Right hindlimb (tissue), 1 donor: ENCODE measurements at regions not wholly inside any gene's neighbourhood (a gene's known extent, or its start where the extent isn't known, plus 50 kb on each side); places are given as distances from the start of the nearest gene placed in this dataset.
"Not testable (repeated sequence)": the region's sequence is repeated elsewhere in the genome, so short reads cannot be mapped to it uniquely, and the experiment has no call there.

Experiments used
- DNase-seq: peaks from one replicate; pipeline ENCODE4 v3.0.0-alpha.2; 2018

DNA sequence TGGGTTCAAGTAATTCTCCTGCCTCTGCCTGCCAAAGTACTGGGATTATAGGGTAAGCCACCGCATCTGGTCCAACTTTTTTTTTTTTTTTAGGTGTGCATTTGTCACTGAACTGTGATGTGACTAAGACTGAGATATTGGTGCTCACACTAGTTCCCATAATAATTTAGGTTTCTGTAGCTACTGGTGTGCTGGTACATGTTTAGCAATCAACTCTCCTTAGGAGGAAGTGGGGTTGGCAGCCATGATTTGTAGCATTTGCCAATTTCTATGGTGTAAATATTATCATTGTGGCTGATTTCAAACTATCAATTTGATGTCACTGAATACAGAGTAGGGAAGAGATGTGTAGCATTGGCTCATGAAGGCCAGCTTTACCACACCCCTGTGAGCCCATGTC lies 372.7 kb downstream of the EDEM1 start:
- no peak for DNase-seq

DNA sequence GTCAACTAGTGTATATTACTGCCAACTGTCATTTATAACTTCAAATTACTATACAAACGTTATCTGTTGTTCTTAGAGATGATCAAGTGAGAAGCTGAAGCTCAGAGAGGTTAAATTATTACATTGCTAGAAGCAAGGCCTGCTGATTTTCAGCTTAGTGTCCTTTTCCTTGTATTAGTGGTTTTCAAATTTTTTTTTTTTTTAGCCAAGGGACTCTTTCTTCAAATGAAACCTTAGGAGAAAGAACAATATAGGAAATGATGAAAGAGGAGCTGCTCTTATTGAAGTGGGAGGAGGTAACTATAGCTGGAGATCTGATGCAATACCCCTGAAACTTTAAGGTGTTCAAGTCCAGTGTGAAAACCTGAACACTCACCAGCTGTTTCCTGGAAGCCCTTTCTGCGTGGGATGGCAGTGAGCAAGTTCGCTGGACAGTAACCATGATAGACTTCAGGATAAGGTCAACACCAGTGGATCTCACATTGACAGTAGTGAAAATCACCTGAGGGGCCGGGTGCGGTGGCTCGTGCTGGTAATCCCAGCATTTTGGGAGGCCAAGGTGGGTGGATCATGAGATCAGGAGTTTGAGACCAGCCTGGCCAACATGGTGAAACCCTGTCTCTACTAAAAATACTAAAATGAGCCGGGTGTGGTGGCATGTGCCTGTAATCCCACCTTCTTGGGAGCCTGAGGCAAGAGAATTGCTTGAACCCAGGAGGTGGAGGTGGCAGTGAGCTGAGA lies 376.2 kb downstream of the EDEM1 start:
- DNase-seq = no peak

DNA sequence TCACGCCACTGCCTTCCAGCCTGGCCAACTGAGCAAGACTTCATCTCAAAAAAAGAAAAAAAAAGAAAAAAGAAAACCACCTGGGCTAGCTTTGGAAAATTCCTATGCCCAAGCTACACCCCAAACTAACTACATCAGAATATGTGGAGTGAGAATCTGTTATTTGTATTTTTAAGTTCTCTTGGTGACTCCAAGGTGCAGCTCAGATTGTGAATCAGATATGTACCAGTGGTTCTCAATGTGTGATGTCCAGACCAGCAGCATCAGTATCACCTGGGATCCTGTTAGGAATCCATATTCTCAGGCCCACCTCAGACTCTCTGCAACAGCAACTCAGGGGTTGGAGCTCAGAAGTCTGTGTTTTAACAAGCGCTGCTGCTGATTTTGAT lies 376.8 kb downstream of the EDEM1 start:
- DNase-seq = no peak

DNA sequence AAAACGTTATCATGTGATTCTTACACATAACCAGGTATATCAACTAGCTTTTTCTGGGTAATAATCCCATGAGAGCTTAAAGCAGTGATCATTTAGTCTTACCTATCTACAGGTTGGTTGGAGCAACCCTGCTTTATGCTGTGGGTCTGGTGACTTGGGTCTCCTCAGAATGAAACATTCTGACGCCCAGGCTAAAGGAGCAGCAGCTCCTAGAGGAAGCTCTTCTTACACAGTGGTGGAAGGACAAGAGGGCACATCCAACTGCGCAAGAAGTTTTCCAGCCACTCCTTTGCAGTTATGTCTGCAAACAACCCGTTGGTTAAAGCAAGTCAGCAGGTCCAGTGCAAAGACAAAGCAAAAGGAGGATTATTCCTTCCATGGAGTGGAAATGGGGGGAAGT lies 377.5 kb downstream of the EDEM1 start:
- DNase-seq = no peak

DNA sequence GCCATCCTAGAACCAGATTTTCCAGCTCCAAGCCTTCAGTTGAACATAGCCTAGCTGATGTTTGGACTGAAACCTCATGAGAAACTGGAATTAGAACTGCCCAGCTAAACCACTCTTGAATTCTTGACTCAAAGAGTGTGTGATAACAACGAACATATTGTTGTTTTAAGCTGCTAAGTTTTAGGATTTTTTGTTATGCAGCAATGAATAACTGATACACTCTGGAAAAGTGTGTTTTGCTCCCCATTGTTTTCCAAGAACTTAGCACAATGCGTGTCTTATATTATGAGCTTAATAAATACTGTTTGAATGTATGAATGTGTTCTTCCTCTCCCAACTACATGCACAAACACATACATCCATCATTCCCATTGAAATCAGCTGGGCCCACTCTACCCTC lies 379.6 kb downstream of the EDEM1 start:
- no peak for DNase-seq

DNA sequence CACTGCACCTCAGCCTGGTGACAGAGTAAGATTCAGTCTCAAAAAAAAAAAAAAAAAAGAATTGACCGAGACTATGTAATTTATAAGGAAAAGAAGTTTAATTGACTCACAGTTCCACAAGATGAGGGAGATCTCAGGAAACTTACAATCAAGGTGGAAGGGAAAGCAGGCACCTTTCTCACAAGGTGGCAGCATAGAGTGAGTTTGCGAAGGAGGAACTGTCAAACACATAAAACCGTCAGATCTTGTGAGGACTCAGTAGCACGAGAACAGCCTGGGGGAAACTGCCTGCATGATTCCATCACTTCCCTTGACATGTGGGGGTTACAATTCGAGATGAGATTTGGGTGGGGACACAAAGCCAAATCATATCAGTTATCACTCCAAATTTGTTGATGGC lies 380.9 kb downstream of the EDEM1 start:
- no peak for DNase-seq

DNA sequence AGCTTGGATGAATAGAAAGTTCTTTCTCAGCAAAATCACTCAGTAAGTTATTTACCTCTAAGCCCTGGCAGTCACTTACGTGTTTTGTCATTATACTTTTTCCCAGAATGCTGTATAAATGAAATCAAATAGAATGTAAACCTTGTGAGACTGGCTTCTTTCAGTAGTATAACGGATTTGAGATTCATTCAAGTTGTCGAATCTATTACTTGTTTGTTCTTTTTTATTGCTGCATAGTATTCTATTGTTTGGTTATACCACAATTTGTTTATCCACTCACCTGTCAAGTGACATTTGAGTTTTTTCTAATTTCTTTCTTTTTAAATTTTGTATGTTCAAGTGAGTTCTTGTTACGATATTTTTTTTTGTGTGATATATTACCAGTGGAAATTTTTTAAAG lies 381.6 kb downstream of the EDEM1 start:
- DNase-seq = no peak

DNA sequence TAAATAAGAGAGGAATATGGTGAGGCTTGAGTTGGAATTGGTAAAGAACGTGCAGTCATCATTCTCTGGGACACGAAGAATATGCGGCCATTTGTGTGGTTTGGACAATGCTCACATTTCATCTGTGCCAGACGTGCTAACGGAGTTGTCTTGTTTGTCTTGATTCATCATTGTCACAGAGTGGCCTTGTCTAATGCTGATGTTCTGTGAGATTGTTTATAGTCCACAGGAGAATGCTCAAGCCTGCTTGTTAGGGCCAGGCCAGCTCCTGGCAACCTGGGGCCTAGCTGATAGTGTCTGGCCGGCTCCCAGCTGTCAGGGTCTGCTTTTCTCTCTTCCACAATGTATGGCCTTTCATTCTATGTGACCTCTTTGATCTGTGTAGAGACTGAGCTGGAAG lies 384.7 kb downstream of the EDEM1 start:
- DNase-seq = no peak

DNA sequence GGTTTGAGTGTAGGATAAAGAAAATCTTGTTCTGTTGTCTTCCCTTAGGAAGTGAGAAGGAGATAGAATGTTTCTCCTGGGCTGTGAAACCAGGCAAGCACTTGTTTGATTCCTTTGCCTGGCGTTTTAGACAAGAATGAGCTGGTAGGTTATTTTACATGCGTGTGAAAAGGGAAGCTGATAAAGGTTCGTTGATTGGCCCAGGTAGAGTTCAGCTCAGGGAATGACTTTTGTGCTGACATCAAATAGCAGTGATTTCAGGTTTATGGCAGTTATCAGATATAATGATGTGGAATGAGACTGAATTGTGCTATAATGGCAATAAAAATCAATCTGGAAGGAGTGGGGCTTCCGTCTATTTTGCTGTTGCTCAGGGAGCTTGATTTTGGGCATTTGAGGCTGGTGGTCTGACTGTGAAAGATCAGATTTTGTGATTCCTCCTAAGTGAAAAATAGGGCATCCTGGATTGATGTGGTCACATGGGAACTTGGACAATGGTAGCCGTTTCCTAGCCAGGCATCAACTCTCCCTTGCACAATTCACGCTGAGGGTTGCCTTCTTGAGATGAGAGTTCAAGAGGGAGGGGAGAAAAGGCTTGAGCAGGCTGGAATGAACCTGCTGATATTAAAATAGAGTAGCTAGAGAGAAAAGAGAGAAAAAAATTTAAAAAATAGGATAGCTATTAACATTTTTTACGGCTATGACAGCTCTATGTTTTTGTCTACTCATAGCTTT lies 388.9 kb downstream of the EDEM1 start:
- no peak for DNase-seq

DNA sequence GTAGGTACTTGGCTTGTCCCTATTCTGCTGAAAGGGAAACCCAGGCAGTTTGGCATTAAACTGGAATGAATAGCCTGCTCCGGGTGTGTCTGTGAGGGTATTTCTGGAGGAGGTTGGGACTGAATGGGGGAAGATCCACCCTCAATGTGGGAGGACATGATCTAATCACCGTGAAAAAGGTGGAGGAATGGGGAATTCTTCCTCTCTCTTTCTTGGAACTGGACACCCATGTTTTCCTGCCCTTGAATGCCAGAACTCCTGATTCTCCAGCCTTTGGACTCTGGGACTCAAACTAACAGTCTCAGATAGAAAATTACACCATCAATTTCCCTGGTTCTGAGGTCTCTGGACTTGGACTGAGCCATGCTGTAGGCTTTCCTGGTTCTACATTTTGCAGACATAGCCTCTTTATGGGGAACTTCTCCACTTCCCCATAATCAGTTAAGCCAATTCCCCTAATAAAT lies 391.7 kb downstream of the EDEM1 start:
- DNase-seq = no peak

DNA sequence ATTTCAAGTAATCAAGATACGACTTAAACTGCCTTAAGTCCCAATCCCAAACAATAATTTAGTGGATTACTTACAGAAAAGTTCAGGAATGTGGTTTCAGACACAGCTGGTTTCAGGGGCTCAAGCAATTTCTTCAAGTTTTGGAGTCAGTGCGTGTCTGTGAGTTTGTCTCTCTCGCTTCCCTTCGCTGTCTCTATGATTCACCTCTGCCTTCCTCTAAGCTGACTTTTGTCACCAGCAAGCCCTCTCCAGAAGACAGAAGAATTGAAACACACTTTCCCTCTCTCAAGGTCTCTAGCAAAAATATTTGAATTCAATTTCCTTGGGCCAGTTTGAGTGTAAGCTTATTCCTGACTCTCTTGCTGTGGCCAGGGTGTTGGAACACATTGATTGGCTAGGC lies 392.4 kb downstream of the EDEM1 start:
- DNase-seq = no peak

DNA sequence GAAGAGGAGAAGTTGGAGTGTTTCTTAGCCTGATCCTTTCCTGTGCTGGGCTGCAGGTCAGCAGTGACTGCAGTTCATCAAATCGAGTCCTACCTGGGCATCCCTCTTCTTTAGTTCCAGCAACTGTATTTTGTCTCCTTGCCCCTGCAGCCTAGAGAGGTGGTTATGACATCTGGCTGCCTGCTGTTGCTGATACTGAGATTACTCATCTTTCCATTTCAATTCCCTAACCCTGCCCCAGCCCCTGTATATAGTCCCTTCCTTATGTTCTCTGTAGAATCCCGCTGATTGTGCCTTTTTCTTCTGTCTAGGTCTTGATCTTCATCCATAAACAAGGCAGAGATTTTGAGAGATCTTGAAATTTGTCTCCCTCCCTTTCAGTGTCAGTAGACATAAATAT lies 393.3 kb downstream of the EDEM1 start:
- DNase-seq = no peak

DNA sequence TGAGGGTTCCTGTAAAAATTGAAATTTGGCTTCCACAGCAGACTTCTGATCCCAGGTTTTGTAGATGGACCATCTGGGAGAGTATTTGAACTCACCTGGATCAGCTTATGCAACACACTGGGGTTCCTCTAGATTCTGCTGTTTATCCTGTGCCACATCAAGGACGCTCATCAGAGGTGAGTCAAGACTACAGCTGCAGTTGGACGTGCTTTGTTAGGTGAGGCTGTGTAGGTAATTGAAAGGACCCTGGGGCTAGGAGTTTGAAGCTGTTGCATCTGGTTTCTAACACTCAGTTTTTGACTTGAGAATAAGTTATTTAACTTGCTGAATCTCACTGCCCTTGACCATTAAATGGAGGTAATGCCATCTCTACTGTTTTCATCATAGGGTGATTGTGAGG lies 394.2 kb downstream of the EDEM1 start:
- DNase-seq = no peak

DNA sequence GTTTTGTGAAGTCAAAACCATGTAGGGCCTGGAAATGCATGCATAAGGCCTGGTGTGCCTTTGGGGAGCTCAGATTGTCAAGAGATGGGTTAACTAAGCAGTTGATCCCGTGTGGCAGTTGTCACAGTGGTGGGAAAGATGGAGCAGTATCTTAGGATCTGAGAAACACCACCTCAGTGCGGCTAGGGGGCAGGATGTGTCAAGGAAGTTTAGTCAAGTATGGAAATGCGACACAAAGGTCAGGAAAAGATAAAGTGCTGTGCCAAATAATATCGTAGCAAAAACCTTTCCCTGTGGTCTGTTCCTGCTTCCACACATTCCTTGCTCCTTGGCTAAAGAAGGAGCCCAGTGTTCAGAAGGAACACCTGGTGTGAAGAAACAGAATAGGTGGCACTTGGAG lies 396.4 kb downstream of the EDEM1 start:
- no peak for DNase-seq

DNA sequence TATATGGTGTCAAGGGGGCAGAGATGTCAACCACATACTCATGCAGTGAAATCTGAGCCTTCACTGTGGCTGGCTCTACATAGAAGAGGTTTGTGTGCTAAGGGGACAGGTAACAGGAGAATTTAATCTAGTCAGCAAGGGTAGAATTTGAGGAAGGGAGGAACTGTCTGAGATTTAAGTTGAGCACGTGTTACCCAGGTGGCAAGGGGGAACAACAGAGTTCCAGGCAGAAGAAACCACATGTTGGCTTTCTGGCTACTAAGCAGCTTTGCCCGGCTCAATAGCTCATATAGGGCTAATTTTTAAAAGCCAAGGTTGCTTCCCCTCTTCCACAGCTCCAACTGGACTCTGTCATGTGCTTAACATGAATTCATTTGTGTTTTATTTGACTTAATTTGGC lies 397.6 kb downstream of the EDEM1 start:
- no peak for DNase-seq

DNA sequence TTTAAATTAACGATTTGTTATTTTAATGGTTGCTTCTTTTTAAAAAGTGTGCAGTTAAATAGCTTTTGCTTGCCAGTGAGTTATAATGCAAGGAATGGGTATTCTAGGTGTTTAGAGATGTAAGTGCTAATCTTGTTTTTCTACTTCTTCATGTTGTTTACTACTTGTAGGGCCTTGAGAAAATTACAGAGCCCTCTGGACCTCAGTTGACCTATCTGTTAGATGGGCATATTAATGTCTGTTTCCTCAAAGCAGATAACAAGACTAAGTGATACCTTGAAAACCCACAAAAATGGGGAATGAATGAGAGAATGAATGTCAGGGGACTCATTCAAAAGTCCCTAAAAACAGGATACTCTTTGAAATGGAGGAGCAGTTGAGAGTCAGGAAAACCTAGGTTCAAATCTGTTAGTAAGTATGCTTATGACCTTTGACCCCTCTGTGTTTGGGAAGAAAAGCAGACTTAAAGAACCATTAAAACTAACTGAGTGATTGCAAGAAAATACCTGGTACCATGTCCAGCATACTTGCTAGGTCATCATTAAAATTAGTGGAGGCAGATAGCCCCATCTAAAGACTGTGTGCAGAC lies 419.5 kb downstream of the EDEM1 start:
- no peak for DNase-seq

DNA sequence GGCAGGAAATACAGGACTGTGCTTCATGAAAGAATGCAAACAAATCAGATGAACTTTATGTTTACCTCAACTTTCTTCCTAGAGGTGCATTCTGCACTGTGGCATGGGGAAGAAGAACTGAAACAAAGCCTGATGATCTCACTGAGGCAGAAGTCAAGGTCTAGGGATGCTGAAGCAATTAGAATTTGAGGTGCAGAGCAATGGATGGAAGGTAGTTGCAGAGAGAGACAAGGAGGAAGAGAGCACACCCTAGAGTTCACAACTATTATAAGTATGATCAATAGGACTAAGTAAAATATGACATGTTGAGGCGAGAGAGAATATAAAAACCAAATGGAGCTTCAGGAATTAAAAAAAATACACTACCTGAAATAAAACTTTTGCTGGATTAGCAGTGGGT lies 420.1 kb downstream of the EDEM1 start:
- no peak for DNase-seq

DNA sequence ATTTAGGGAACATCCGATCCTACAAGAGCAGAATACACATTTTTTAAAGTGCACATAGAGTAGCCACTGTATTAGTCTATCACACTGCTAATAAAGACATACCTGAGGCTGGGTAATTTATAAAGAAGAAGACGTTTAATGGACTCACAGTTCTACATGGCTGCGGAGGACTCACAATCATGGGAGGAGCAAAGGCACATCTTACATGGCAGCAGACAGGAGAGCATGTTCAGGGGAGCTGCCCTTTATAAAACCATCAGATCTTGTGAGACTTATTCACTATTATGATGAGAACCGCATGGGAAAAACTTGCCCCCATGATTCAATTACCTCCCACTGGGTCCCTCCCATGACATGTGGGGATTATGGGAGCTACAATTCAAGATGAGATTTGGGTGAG lies 421.5 kb downstream of the EDEM1 start:
- DNase-seq = not testable (repeated sequence)

DNA sequence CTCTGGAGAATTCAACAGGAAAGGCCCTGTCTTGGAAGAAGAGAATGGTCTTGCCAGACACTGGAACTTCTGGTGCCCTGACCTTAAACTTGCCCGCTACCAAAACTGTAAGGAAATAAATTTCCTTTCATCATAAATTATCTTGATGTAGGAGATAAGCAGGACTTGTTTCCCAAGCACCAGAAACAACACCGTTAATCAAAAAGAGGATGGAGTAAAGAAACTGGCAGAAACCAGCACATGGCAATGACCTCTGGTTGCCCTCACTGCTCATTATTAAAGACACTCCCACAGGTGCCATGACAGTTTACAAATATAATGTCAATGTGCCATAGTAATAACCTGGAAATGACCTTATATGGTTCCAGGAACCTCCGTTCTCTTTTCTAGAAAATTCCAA lies 426.1 kb downstream of the EDEM1 start:
- no peak for DNase-seq

DNA sequence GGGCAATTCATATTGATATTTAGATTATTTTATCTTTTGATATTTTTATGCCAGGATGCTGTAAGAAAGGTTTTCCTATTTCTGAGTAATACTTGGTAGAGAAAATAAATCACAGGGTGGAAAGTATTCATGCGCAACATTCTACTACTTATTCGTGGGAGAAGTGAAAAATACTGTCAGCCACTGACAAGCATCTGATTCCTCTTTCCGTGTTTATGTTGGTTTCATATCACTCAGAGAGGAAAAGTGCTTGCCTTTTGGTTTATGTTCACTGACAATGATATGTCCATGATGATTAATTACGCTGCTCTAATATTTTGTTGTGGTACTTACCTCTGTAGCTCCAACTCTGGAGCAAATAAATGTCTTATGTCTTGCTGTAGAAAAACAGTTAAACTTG lies 429.4 kb downstream of the EDEM1 start:
- DNase-seq = no peak

DNA sequence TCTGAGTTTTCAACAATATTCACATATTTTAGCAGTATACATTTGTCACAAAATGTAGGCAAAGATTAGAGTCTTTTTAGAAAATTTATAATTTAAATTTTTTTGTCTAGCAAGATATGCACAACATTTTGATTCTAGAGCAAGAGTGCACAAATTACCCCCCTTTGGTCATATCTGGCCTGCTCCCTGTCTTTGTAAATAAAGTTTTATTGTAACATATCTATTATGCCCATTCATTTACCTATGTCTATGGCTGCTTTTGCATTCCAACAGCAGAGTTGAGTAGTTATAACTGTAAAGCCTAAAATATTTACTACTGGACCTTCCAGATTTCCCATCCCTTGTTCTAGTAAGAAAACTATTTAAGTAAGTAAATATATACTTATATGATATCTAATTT lies 430.7 kb downstream of the EDEM1 start:
- no peak for DNase-seq

DNA sequence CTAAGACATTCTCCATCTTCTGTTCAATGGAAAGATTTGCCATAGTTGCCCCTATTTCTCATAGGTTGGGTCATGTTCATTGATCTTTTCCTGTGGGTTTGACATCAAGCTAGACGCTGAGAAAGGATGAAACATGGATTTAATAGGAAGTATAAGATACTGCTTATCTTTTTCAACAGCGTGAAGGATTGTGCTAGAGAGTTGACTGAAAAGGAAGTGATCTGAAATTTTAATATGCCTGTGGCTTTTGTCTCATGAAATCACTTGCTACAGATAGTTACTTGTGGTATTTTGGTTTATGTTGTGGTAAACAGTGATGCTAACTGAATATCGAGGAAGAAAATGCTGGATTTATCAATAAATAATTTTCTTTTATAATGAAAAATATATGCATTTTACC lies 442.9 kb downstream of the EDEM1 start:
- no peak for DNase-seq

DNA sequence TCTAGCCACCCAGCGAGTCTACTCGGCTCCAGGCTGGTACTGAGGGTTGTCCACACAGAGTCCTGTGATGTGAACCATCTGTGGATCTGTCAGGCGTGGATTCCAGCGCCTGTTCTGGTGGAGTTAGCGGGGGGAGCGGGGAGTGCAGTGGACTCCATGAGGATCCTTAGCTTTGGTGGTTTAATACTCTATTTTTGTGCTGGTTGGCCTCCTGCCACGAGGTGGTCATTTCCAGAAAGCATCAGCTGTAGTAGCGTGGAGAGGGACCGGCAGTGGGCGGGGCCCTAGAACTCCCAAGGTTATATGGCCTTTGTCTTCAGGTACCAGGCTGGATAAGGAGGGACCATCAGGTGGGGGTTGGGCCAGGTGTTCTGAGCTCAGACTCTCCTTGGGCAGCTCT lies 446.5 kb downstream of the EDEM1 start:
- no peak for DNase-seq

DNA sequence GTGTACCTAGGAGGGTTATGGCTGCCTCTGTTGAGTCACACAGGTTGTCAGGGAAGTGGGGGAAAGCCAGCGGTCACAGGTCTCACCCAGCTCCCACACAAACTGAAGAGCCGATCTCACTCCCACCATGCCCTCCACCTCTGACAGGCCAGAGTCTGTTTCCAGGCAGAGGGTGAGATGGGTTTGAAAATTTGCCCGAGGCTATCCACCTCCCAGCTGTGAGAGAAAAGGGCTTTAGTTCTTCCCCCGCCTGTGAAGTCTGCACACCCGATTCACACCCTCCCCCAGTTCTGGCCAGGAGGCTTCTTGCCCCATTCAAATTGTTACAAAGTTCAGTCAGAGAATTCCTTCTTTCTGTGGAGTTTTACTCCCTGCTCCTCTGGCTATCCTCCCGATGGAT lies 446.9 kb downstream of the EDEM1 start:
- DNase-seq = no peak
